Sciatic nerve (tissue), 2 donors: ENCODE measurements at regions not wholly inside any gene's neighbourhood (a gene's known extent, or its start where the extent isn't known, plus 50 kb on each side); places are given as distances from the start of the nearest gene placed in this dataset.

Experiments used
- ATAC-seq: fragments of 200-7000 bp; cut with Tn5 transposase; one replicate; pipeline ENCODE4 v1.9.1; 2020; ENCODE audit warnings: mild to moderate bottlenecking, moderate library complexity
- DNase-seq: peaks from one replicate; pipeline ENCODE4 v3.0.0-alpha.2; 2020; ENCODE audit warnings: low spot score
- intact Hi-C: fragments of 100-400 bp; cut with DNase I; formaldehyde crosslinking; loops from one replicate; pipeline ENCODE4 v1.14.2; 2022
- donor health status: DM: no; HTN: no; CAD: no.
- donor health status: DM: no; HTN: no; CAD: no.

DNA sequence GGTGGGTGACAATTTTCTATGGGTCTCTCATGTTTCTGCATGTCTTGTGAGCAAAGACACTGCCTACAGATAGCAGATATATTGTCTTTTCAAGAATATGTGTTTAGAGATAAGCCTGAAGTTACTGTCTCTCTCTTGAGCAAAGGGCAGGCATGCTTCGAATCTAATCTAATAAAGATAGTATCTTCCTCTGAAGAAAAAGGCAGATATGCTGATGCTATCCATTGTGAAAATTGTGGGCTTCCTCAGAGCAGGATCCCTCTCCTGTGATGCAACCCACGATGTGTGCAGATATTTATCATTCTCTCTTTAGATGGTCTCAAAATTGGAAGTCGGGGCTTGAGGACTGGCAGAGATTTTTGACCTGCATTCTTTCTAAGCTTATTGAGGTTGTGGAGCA lies 187.0 kb downstream of the DACT1 start:
- no peak for ATAC-seq
- intact Hi-C loops = no loop called here
- no peak for DNase-seq

DNA sequence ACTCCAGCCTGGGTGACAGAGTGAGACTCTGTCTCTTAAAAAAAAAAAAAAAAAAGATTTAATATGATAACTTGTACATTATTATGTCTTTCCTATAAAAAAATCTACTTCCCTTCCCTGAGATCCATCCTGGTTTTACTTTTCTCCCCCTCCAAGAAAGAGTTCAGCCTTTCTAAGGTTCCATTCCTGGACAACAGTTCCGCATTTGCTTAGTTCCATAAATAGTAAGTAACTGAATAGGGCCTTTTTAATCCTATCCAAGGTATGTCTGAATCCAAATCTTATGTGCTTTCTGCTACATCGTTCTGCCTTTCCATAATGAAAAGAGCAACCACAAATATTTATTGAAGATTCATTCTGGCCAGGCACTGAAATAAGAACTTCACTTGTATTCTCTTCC lies 187.8 kb downstream of the DACT1 start:
- DNase-seq (no peak), ATAC-seq (no peak)
- intact Hi-C loops = no loop called here

DNA sequence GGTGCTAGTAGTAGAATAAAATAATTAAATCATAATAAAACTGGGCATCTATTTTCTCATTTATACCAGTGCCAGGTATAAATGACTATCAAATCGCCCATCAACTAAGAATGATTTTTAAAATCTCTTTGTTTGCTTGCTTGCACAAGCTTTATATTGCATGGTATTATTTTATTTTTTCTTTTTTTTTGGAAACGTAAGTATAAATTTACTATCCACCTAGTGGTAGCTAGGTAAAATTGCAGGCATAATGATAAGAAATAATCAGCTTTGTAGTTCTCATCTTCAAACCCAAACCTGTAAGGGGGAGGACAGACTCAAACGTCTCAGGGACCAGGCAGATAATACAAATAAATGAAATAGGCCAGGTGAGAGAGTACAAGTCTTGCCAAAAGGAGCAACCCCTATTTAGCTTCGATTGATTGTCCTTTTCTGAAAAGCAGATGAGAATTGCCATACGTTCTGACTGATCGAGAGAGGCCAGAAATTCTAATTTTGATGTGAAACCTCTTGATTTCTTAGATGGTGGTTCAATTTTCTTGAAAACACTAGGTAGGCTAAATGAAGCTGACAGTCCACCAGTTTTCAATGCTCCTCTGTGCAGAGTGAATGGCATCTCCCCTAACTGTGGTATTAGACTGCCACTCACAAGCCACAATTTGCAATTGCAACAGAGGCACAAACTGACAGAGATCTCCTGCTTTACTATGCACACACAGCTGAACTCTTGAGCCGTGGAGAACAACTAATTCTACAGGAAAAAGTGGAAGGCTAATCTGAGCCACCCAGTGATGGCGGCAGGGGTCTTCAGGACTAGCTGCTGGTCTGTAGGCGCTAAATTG lies 189.3 kb downstream of the DACT1 start:
- DNase-seq = no peak

DNA sequence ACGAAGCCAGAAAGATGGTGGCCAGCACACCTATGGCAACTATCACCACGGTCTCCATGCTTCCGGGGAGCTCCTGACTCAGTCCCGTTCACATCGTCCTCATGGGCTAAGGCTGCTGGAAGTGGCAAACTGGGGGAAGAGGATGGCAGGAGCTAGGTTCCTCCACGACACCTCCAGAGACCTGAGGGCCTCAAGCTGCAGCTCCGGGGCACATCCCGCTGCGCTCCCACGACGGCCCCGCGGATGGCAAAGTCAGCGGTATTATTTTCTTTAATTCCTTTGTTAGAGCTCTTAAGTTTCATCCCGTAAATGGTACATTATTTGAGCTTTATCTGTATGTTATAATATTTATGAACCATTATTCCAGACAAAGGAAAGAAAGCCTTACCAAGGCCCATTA lies 190.5 kb downstream of the DACT1 start:
- intact Hi-C loops = no loop called here
- no peak for ATAC-seq

More for the DNA sequence above, 189.3 kb downstream of the DACT1 start:
- ATAC-seq = no peak
- intact Hi-C loops = no loop called here

DNA sequence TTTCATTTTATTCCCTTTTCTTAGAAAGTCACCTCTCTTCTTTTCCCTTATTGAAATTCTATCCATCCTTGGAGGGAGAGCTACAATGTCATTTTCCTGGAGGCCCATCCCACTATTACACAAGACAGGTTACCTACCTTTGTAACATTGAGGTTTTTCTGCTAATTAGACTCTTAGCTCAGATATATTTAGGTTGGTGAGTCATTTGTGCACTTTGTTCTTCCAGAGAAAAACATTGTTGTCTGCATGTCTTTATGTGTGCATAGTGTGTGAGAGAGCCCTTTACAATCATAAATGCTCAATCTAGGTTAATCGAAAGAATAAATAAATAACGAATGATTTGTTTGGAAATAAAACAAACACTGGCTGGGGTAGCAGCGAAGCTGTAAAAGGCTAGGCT lies 191.8 kb downstream of the DACT1 start:
- intact Hi-C loops = no loop called here
- ATAC-seq = no peak
- DNase-seq = no peak

More for the DNA sequence above, 190.5 kb downstream of the DACT1 start:
- DNase-seq = no peak

DNA sequence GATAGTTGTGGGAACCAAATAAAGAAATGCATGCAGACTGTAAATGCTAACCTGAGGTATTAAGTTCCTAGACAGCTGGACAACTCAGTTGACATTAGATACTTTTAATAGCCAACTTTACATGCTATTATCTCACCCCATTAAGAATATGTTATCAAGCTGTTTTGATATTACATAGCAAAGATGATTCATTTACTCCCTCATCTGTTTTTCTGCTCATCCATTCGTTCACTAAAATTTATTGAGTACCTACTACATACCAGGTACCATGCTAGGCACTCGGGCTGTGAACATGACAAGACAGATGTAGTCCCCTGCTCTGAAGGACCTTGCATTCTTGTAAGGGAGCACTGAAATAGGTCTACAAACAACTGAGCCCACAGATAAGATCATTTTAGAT lies 192.4 kb downstream of the DACT1 start:
- ATAC-seq (no peak), DNase-seq (no peak)
- intact Hi-C loops = no loop called here

DNA sequence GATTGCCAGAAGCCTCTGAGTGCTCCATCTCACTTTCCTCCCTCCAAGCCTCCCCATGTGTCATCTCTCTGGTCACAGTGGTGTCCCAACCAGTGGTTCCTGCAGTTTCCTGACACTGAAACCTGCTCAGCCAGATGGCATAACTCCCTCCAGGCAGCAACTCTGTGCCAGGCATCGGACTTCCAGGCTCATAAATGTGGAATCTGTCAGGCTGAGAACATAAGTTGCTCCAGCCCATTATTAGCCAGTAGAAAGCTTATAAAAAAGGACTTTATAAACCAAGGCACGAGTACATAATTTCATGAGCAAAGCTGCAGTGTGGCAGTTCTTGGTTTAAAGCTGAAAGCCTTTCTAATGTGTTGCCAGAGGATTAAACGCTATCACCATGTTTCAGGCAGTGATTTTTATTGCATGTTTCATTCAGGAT lies 194.3 kb downstream of the DACT1 start:
- DNase-seq (no peak), ATAC-seq (no peak)

DNA sequence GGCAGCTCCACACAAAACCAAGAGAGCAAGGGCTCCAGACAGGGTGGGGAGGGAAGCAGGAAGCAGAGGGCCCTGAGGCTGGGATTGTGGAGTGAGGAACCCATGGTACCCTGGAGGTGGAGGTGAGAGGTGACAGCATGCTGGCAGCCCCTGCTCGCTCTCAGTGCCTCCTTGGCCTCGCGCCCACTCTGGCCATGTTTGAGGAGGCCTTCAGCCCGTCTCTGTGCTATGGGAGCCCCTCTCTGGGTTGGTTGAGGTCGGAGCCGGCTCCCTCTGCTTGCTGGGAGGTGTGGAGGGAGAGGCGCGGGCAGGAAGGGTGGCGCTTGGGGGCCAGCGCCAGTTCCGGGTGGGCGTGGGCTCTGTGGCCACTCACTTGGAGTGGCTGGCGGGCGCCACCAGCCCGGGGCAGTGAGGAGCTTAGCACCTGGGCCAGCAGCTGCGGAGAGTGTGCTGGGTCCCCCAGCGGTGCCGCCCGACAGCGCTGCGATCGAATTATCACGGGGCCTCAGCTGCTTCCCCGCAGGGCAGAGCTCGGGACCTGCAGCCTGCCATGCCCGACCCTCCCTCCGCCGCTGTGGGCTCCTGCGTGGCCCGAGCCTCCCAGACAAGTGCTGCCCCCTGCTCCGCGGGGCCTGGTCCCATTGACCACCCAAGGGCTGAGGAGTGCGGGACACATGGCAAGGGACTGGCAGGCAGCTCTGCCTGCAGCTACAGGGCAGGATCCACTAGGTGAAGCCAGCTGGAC lies 196.0 kb downstream of the DACT1 start:
- ATAC-seq (peak; percentile 13), DNase-seq (no peak)
- intact Hi-C loops = no loop called here

More for the DNA sequence above, 194.3 kb downstream of the DACT1 start:
- intact Hi-C loops = no loop called here

DNA sequence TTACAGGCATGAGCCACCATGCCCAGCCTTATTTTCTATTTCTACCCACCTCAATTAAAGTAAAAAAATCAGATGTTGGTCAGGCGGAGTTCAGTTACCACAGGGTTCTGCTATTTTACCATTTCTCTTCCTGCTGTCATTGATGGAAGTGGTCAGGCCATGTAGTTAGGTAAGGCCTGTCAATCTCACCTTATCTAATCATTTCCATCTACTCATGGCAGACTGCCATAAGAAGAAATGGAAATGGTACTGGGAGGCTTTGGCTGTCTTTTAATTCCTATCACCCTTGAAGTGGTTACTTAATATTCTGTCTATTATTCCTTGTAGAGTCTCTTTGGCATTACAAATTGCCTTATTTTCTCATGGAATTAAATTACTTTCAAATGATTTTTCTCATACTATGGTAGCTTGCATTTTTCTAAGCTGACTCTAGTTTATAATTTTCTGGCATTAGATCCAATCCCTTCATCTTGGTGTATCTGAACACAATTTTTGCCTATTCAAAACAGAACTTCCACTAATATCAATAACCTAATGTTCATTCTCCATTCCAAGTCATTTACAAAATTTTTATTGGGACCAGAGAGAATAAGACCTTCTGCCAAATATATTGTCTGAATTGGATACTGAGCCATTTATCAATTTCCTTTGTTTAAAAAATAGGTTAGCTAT lies 198.7 kb downstream of the DACT1 start:
- ATAC-seq = no peak
- intact Hi-C loops = no loop called here
- DNase-seq = no peak

DNA sequence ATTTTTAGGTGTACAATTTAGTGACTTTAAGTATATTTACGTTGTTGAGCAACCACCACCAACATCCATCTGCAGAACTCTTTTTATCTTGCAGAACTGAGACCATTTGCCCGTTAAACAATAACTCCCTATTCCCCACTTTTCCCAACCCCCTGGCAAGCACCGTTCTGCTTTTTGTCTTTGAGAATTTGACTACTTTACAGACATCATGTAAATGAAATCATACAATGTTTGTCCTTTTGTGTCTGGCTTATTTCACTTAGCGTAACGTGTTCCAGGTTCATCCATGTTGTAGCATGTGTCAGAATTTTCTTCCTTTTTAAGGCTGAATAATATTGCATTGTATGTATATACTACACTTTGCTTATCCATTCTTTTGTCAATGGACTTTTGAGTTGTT lies 201.5 kb downstream of the DACT1 start:
- intact Hi-C loops = no loop called here
- ATAC-seq (no peak), DNase-seq (no peak)

DNA sequence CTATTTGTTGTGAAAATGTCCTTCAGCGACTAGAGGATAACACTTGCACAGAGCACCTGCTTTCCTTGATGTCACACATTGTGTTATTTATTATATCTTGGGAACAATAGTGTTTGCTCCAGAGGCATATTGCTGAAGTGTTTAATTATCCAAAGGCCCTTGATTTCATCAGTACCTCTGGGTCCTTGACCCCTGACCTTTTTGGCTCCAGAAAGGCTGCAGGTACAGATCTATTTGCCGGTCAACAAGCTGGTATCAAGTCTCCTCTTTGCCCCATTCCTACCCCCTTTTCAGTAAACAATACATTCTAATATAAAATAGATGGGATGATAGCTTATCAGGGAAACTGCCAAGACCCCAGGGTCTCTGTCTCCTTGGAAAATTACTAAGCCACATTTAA lies 206.8 kb downstream of the DACT1 start:
- DNase-seq (no peak), ATAC-seq (no peak)
- intact Hi-C loops = no loop called here

DNA sequence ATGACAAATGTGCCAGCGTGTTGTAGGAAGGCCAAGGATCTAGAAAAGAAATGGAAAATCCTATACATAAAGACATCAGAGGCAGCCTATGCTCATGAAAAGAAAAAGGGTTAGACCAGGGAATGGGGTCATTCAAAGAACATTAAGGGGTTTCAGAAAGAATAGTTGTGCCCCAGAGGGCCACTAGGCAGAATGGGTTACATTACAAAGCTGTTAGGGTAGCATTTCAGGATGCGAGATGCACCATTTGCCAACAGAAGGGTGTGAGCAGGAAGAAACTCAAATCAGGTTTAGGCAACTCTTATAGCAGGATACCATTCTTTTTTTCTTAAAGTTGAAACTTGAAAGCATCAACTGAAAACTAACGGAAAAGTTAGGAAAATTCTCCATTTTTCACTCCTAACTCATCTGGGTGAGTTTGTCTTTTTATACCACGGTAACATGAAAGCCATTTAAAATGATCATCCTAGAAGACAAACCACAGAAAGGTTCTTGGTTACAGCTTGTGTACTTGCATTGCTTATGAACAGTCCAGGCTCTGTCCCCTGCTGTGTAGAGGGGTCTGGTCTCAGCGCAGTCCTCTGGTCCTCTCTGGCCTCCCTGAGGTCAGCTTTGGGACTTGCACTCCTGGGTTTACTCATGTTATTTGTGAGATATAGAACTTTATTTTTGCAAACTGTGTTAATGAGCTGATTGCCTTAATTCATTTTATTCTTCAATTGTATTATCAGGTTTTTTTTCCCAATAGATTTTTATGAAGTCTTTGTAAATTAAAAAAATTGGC lies 209.1 kb downstream of the DACT1 start:
- no peak for DNase-seq
- no peak for ATAC-seq
- intact Hi-C loops = no loop called here

DNA sequence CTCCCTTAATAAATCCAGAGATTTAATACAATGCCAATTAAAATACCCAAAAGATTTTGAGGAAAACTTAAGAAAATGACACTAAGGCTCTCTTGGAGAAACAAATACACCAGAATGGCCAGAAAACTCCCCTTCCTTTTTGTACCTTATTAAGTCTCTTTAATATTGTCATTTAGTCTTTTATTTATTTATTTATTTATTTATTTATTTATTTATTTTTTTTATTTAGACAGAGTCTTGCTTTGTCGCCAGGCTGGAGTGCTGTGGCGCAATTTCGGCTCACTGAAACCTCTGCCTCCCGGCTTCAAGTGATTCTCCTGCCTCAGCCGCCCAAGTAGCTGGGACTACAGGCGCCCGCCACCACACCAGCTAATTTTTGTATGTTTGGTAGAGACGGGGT lies 210.6 kb downstream of the DACT1 start:
- ATAC-seq (no peak), DNase-seq (no peak)
- intact Hi-C loops = no loop called here

DNA sequence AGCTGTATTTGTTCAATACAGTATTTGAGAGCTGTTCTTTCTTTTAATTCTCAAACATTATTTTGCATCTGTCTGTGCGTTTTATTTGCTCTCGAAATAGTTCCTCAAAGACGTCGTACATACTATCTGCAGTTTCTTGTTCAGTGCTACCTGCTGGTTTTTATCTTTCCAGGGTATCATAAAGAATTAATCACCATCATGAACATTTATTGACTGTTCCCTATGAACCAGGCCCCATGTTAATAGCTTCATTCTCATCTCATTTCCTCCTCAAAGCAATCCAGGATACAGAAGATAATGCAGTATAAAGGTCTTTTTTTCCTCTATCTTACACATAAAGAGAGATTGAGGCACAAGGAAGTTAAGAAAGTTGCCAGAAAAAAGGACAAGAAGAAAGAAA lies 211.8 kb downstream of the DACT1 start:
- ATAC-seq (no peak), DNase-seq (no peak)
- intact Hi-C loops = no loop called here

DNA sequence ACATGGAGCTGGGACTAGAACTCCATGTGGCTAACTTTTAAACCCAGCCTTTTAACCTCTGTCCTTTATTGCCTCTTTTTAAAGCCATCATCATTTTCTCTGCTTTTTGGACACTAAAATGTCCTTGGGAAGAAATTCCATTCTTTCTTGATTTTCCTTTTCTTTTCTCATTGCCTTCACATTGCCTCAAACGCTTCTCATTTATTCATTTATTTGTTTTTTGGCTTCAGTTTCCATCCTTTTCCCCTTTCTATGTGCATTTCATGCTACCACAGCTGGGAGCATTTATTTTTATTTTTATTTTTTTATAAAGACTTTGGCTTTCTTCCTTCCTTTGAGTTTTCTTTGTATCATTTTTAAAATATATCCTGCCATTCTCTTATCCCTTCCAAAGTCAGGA lies 212.2 kb downstream of the DACT1 start:
- no peak for DNase-seq
- intact Hi-C loops = no loop called here
- no peak for ATAC-seq

DNA sequence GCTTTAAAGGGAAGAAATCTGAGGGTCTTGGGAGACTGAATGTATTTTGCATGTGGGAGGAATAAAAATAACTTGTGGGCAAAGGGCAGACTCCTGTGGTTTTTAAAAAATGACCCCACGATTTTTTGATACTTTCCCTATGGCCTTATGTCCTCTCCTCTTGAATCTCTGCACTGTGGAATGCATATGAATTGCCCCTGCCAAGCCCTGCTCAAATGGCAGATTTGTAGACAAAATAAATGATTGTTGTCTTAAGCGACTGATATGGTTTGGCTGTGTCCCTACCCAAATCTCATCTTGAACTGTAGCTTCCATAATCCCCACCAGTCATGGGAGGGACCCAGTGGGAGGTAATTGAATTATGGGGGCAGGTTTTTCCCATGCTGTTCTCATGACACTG lies 223.8 kb downstream of the DACT1 start:
- intact Hi-C loops = no loop called here
- no peak for ATAC-seq
- no peak for DNase-seq

DNA sequence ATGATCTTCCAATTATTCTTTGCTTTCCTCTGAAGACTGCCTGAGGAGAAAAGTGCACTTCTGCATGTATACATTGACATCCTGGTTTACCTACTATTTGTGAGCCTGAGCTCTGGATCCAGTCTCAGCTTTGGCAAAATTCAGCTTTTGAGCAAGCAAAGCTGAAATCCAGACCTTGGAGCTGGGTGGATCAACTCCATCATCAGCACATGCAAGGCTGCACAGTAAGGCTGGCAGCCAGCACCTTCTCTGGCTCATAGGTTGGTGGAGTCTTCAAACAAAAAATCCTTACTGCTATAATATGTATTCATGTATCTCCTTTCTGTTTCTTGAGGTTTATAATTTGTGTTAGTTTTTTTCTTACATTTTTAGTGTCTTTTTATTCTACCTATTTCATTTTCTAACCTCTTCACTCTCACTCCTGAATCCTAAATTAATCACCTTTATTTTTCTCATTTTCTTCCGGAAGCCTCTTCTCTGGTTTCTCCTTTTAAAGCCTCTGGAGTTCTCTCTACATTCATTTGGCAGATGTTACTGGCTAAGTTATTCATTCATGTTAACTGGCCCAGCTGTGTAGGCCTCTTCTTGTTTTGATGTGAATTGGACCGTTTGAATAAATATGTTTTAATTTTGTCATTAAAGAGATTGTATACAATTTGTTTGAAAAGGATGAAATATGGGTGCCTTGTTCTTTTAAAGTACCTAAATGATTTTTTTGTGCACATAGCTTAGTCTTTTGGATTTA lies 224.8 kb downstream of the DACT1 start:
- intact Hi-C loops = no loop called here
- DNase-seq = no peak
- ATAC-seq = no peak

DNA sequence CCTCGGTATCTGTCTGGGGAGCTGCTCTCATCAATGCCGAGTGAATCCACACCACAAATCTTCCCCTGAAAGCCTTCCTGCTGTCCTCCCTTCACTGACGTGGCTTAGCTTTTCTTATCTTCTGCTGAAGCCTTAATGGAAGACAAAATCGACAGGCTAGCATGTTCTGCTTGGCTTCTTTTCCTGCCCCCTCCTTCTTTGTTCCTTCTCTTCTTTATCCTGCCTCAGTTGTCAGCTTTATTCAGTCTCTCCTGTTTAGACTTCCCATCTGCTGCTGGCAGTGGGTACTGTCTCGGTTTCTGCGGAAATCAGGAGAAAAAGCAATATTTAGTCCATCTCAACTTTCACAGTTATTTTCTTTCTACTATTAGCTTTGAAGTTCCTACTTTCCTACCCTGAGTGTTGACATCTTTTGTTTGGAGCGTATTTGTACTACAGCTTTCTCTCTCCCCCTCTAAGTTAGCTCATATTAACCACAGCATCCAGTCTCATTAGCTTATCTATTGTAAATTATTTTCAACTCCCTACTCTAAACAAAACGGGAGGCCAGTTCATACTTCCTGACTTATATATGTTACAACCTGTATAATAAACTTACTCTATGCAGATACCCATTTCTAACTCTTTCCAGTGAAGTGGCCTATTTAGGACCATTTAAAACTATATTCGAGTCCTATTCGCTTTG lies 226.0 kb downstream of the DACT1 start:
- no peak for ATAC-seq
- no peak for DNase-seq
- intact Hi-C loops = no loop called here
